Endodermal cell (in vitro differentiated cells): ENCODE measurements at regions not wholly inside any gene's neighbourhood (a gene's known extent, or its start where the extent isn't known, plus 50 kb on each side); places are given as distances from the start of the nearest gene placed in this dataset.

Experiments used
- DNase-seq: peaks from one replicate; pipeline ENCODE4 v3.0.0-alpha.2; 2017
- H3K27ac ChIP-seq: 2 replicates; pipeline ENCODE4 v1.5.1; 2013; ENCODE audit warnings: mild to moderate bottlenecking, low read depth, low read length, moderate library complexity
- H3K27me3 ChIP-seq: 2 replicates; pipeline ENCODE4 v1.6.1; 2013; ENCODE audit warnings: mild to moderate bottlenecking, low read length, moderate library complexity; ENCODE audit not compliant: insufficient read depth, control insufficient read depth, poor library complexity, severe bottlenecking
- H3K36me3 ChIP-seq: 2 replicates; pipeline ENCODE4 v1.7.0; 2013; ENCODE audit warnings: mild to moderate bottlenecking, low read length, moderate library complexity; ENCODE audit not compliant: control insufficient read depth, insufficient read depth
- H3K4me1 ChIP-seq: one replicate; pipeline ENCODE4 v1.7.0; 2013; ENCODE audit warnings: low read length; ENCODE audit not compliant: control insufficient read depth, insufficient read depth
- H3K4me3 ChIP-seq: 2 replicates; pipeline ENCODE4 v1.5.1; 2013; ENCODE audit warnings: mild to moderate bottlenecking, low read length, moderate library complexity
- H3K9ac ChIP-seq: 2 replicates; pipeline ENCODE4 v1.6.1; 2013; ENCODE audit warnings: mild to moderate bottlenecking, low read length, moderate library complexity; ENCODE audit not compliant: poor library complexity, severe bottlenecking; ENCODE audit errors: extremely low read depth
- H3K9me3 ChIP-seq: 2 replicates; pipeline ENCODE4 v1.6.1; 2013; ENCODE audit warnings: mild to moderate bottlenecking, low read length, moderate library complexity; ENCODE audit not compliant: control insufficient read depth
- H3K27ac Mint-ChIP-seq: 2 replicates; pipeline ENCODE4 v1.8.0; 2020; ENCODE audit warnings: mixed read lengths
- H3K27me3 Mint-ChIP-seq: 2 replicates; pipeline ENCODE4 v1.8.0; 2021; ENCODE audit warnings: mild to moderate bottlenecking, mixed read lengths; ENCODE audit not compliant: insufficient read depth
- H3K36me3 Mint-ChIP-seq: 2 replicates; pipeline ENCODE4 v1.8.0; 2020; ENCODE audit warnings: low read depth, mixed read lengths
- H3K4me1 Mint-ChIP-seq: 2 replicates; pipeline ENCODE4 v1.8.0; 2020; ENCODE audit warnings: mixed read lengths
- H3K4me3 Mint-ChIP-seq: 2 replicates; pipeline ENCODE4 v1.8.0; 2020; ENCODE audit warnings: mild to moderate bottlenecking, moderate library complexity, mixed read lengths
- H3K9me3 Mint-ChIP-seq: 2 replicates; pipeline ENCODE4 v1.8.0; 2020; ENCODE audit warnings: mild to moderate bottlenecking, mixed read lengths
- WGBS, 2 experiments: methylation state at CpG; one replicate each; pipeline versions ENCODE4 v1.1.5 to v1.1.7; 2013; ENCODE audit warnings: missing lambda C conversion rate in 2 of 2, mixed read lengths in 1 of 2; ENCODE audit not compliant: insufficient coverage in 1 of 2, insufficient read length in 1 of 2; 5-methylcytosine and 5-hydroxymethylcytosine counted together
- TF ChIP-seq, protein P1 (sequence below): fragments of 200-600 bp; sonication (generic); conservative IDR thresholded peaks from 2 replicates; pipeline ENCODE4 v1.5.0; 2021; ENCODE audit warnings: antibody characterized with exemption, mild to moderate bottlenecking

DNA sequence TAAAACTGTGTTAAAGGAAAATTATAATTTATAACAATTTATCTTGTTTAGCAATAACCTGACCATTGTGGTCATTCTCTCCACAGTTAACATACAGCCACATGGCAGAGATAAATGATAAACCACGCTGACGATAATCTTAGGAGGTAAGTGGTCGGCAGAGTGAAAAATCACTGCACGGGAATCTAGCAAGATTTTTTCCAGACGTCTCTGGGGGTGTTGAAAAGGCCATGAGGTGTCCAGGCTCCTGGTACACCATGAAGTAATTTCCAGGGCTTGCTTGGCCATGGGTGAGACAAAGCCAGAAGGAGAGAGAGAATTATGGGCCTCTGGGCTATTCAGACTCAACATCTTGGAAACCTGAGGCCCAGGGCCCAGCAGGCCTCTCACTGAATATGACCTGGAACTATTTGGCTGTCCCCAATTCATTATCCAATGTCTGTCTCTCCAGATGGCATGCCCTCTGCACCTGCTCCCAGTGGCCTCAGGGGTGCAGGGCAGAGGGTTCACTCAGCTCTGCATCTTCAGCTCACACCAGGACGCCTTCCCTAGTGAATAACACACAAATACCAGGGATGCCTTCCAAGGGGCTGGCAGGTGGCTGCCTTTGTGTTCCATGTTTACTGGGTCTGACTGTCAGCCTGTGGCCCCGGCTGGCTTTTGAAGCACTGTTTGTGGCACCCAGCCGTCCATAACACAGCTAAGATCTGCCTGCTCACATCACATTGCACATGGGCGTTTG lies 590.4 kb upstream of the PFKP start:
- H3K4me1 ChIP-seq, result no peaks in the 10 kb centered on the region
- WGBS, 2 experiments, result 71 to 79% methylated on average over 5 to 9 of the region's 9 CpGs
- Mint-ChIP-seq H3K36me3 (no peaks in the 10 kb centered on the region), H3K27ac (no peak overlapping the region), H3K9me3 (no peaks in the 10 kb centered on the region), H3K4me3 (no peak overlapping the region), H3K27me3 (no peaks in the 10 kb centered on the region), H3K4me1 (no peaks in the 10 kb centered on the region)
- H3K27ac ChIP-seq, result peak overlapping the region; percentile 78
- no peaks in the 10 kb centered on the region for H3K36me3 ChIP-seq
- no peaks in the 10 kb centered on the region for H3K27me3 ChIP-seq
- no peak overlapping the region for H3K4me3 ChIP-seq
- no peaks in the 10 kb centered on the region for H3K9me3 ChIP-seq
- no peak overlapping the region for H3K9ac ChIP-seq
- DNase-seq, result peak; percentile 90
- TF ChIP-seq, protein P1, sequence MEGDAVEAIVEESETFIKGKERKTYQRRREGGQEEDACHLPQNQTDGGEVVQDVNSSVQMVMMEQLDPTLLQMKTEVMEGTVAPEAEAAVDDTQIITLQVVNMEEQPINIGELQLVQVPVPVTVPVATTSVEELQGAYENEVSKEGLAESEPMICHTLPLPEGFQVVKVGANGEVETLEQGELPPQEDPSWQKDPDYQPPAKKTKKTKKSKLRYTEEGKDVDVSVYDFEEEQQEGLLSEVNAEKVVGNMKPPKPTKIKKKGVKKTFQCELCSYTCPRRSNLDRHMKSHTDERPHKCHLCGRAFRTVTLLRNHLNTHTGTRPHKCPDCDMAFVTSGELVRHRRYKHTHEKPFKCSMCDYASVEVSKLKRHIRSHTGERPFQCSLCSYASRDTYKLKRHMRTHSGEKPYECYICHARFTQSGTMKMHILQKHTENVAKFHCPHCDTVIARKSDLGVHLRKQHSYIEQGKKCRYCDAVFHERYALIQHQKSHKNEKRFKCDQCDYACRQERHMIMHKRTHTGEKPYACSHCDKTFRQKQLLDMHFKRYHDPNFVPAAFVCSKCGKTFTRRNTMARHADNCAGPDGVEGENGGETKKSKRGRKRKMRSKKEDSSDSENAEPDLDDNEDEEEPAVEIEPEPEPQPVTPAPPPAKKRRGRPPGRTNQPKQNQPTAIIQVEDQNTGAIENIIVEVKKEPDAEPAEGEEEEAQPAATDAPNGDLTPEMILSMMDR, result peak; percentile 51

DNA sequence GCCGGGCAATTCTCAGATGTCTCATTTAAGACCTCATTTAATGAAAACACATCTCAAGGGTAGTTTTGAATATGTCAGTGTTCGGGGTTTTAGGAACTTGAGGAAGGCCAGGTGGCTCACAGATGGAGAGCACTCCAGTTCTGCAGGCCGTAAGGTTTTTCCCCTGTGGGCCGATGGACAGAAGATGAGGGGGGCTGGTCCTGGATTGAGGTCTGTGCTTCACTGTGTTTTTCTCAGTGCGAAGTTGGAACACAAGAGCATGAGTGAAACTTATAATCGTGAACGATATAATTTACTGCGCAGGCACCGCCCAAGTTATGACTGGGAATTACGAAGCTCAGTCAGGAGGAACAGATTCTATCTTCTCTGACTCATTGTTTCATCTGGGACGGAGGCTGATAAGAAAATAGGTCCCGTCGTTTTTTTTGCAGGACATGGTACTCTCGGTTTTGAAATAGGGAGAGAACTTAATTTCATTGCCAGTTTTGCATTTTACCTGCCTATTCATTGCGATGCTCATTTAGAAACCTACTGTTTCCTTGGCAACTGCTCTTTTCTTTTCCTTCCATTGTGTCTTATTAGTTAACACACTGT lies 591.0 kb upstream of the PFKP start:
- Histone ChIP-seq H3K36me3 (no peaks in the 10 kb centered on the region), H3K9me3 (no peaks in the 10 kb centered on the region), H3K4me1 (no peaks in the 10 kb centered on the region), H3K4me3 (no peak overlapping the region), H3K27me3 (no peaks in the 10 kb centered on the region), H3K9ac (no peak overlapping the region), H3K27ac (peak overlapping the region; percentile 78)
- H3K27me3 Mint-ChIP-seq, result no peaks in the 10 kb centered on the region
- no peaks in the 10 kb centered on the region for H3K36me3 Mint-ChIP-seq
- H3K4me1 Mint-ChIP-seq, result no peaks in the 10 kb centered on the region
- 94 to 95% methylated on average over 13 to 15 of the region's 15 CpGs for WGBS, 2 experiments
- no peaks in the 10 kb centered on the region for H3K9me3 Mint-ChIP-seq
- H3K4me3 Mint-ChIP-seq, result no peak overlapping the region
- DNase-seq, result no peak
- no peak overlapping the region for H3K27ac Mint-ChIP-seq
- TF ChIP-seq, protein P1, result no peak

DNA sequence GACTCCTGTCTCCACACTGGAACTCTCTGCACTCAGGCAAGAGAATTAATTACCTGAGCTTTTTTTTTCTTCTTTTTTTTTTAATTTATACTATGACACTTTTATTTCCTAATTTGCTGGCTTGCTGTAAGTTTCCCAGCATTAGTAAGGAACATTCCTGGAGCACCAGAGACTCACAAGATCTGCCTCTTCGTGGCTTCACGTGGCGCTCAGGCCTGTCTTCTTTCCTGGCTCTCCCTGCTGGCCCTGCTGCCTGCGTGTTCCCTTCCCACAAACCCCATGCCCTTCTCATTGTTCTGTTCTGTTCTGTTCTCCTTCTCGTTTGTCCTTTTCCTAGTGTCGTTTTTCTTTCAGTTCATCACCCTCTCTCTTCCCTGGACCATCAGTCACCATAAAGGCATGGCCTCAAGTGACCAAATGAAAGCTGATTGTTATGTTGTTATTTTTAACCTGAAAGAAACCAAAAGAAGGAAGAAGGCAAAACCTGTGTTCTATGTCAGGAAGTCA lies 591.6 kb upstream of the PFKP start:
- H3K27ac ChIP-seq, result peak overlapping the region; percentile 60
- H3K36me3 ChIP-seq, result no peaks in the 10 kb centered on the region
- no peak for DNase-seq
- no peaks in the 10 kb centered on the region for H3K36me3 Mint-ChIP-seq
- H3K4me3 ChIP-seq, result no peak overlapping the region
- no peak overlapping the region for H3K27ac Mint-ChIP-seq
- no peaks in the 10 kb centered on the region for H3K27me3 Mint-ChIP-seq
- no peak overlapping the region for H3K9ac ChIP-seq
- 89 to 90% methylated on average over 4 to 6 of the region's 6 CpGs for WGBS, 2 experiments
- no peaks in the 10 kb centered on the region for H3K4me1 ChIP-seq
- H3K27me3 ChIP-seq, result no peaks in the 10 kb centered on the region
- no peak overlapping the region for H3K4me3 Mint-ChIP-seq
- no peaks in the 10 kb centered on the region for H3K9me3 Mint-ChIP-seq
- TF ChIP-seq, protein P1, result no peak
- H3K9me3 ChIP-seq, result no peaks in the 10 kb centered on the region
- no peaks in the 10 kb centered on the region for H3K4me1 Mint-ChIP-seq
